Adrenal gland (tissue), 9 donors: ENCODE measurements at regions not wholly inside any gene's neighbourhood (a gene's known extent, or its start where the extent isn't known, plus 50 kb on each side); places are given as distances from the start of the nearest gene placed in this dataset.
"Not testable (repeated sequence)": the region's sequence is repeated elsewhere in the genome, so short reads cannot be mapped to it uniquely, and the experiment has no call there.

Experiments
- DNase-seq, 7 donors: peaks; one replicate each; pipeline ENCODE4 v3.0.0-alpha.2; 2019 to 2020
- H3K27ac ChIP-seq, 5 donors: fragments of 200-600 bp; sonication (generic) in 4 of 5; 1 replicate in 3 of 5; 2 replicates in 2 of 5; pipeline versions ENCODE4 v1.5.1 to v1.8.0; 2016 to 2020; ENCODE audit warnings: mild to moderate bottlenecking in 1 of 5
- H3K27me3 ChIP-seq: fragments of 200-600 bp; 2 replicates; pipeline ENCODE4 v1.8.0; 2021
- H3K36me3 ChIP-seq, 2 donors: fragments of 200-600 bp; replicated peaks in 1 of 2; 1 replicate in 1 of 2; 2 replicates in 1 of 2; pipeline versions ENCODE4 v1.5.1 to v1.8.0; 2018 to 2022
- H3K4me1 ChIP-seq, 2 donors: fragments of 200-600 bp; replicated peaks in 1 of 2; 1 replicate in 1 of 2; 2 replicates in 1 of 2; pipeline versions ENCODE4 v1.5.1 to v1.8.0; 2018 to 2021
- H3K4me3 ChIP-seq, 4 donors: fragments of 200-600 bp; sonication (generic) in 3 of 4; one replicate each; pipeline ENCODE4 v1.5.1; 2016 to 2018
- H3K9me3 ChIP-seq, 3 donors: fragments of 200-600 bp; sonication (generic) in 1 of 3; replicated peaks in 1 of 3; 1 replicate in 2 of 3; 2 replicates in 1 of 3; pipeline versions ENCODE4 v1.5.1 to v1.8.0; 2016 to 2021
- POLR2A ChIP-seq, 2 donors: fragments of 450-650 bp; IDR thresholded peaks; one replicate each; pipeline ENCODE4 v1.6.1; 2017; ENCODE audit warnings: antibody characterized with exemption in 2 of 2, mild to moderate bottlenecking in 2 of 2, moderate library complexity in 1 of 2
- WGBS, 4 donors: extraction: QIAGEN DNeasy Blood & Tissue Kit in 2 of 4; methylation state at CpG; one replicate each; pipeline versions ENCODE4 v1.1.5 to v1.1.7; 2013 to 2017; 5-methylcytosine and 5-hydroxymethylcytosine counted together
- intact Hi-C, 2 donors: fragments of 100-400 bp; cut with DNase I; formaldehyde crosslinking; loops; one replicate each; pipeline versions ENCODE4 v1.14.1 to v1.15.0; 2022 to 2023
- TF ChIP-seq, protein P1 (sequence below), 6 experiments: fragments of 450-650 bp in 4 of 6; fragments of 200-600 bp in 2 of 6; sonication (generic) in 1 of 6; IDR thresholded peaks; 1 replicate in 5 of 6; 2 replicates in 1 of 6; pipeline versions ENCODE4 v1.5.1 to v1.8.0; 2016 to 2021; ENCODE audit warnings: antibody characterized with exemption in 6 of 6, mild to moderate bottlenecking in 2 of 6, moderate library complexity in 1 of 6
- donor health status: healthy with polysubstance abuse.
- donor health status: Bipolar disorder and iron deficiency.
- donor health status: DM: yes; HTN: yes; CAD: no.
- donor health status: DM: no; HTN: no; CAD: no.
- donor health status: DM: no; HTN: no; CAD: no.

DNA sequence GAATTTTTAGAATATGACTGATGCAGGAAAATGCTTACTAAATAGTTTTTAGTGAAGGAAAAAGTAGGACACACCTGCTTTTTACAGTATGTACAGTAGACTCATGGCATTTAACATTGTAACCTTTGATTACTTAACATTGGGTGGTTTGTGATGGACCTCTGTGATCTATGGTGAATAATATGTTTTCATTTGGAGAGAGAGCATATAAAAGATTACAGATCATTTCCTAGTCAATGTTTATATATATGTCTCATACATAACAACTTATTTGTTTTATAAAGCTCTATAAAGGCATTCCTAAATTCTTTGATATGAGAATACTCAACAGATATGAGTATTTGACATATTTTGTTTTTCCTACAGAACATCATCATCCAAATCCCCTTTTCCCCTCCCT, 129.3 kb upstream of the PDE7B start:
- no peaks in the 10 kb centered on the region for H3K9me3 ChIP-seq
- H3K36me3 ChIP-seq: no peaks in the 10 kb centered on the region
- H3K4me1 ChIP-seq: no peaks in the 10 kb centered on the region
- H3K27me3 ChIP-seq: no peaks in the 10 kb centered on the region
- H3K27ac ChIP-seq: no peak overlapping the region
- TF ChIP-seq, protein P1, sequence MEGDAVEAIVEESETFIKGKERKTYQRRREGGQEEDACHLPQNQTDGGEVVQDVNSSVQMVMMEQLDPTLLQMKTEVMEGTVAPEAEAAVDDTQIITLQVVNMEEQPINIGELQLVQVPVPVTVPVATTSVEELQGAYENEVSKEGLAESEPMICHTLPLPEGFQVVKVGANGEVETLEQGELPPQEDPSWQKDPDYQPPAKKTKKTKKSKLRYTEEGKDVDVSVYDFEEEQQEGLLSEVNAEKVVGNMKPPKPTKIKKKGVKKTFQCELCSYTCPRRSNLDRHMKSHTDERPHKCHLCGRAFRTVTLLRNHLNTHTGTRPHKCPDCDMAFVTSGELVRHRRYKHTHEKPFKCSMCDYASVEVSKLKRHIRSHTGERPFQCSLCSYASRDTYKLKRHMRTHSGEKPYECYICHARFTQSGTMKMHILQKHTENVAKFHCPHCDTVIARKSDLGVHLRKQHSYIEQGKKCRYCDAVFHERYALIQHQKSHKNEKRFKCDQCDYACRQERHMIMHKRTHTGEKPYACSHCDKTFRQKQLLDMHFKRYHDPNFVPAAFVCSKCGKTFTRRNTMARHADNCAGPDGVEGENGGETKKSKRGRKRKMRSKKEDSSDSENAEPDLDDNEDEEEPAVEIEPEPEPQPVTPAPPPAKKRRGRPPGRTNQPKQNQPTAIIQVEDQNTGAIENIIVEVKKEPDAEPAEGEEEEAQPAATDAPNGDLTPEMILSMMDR (IDR thresholded peaks at IDR 0.05): no peak
- no peak for TF ChIP-seq POLR2A (IDR thresholded peaks at IDR 0.05)
- intact Hi-C loops: no loop called here
- no peak for DNase-seq
- H3K4me3 ChIP-seq: no peak overlapping the region

GRCh38 chr6:135722679-135723078, 128.8 kb upstream of the PDE7B start:
- 57 to 73% (median 66%) methylated on average over 5 of the region's 5 CpGs for WGBS, 4 donors
- intact Hi-C loops: no loop called here
- TF ChIP-seq, protein P1 (IDR thresholded peaks at IDR 0.05): no peak
- TF ChIP-seq POLR2A (IDR thresholded peaks at IDR 0.05): no peak

DNA sequence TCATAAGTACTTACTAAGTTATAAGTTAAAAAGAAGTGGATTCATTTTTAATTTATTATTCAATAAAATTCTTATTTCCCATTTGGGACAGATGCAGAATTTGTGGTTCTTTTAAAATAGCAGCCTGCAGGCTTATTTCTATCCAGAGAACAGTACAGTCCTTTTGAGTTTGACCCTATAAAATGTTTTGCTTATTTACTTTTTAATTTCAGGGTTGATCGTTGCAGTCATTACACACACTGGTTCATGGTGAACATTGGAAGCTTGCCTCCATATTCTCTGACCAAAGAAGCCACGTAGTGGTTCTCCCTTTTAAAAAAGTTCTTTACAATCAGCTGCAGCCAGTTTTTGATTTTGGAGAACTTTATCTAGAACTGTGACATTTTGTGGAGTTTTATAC, 122.9 kb upstream of the PDE7B start:
- intact Hi-C loops: no loop called here
- Histone ChIP-seq H3K36me3 (no peaks in the 10 kb centered on the region), H3K27ac (no peak overlapping the region), H3K27me3 (no peaks in the 10 kb centered on the region), H3K4me3 (no peak overlapping the region), H3K9me3 (no peaks in the 10 kb centered on the region), H3K4me1 (no peaks in the 10 kb centered on the region)
- no peak for DNase-seq
- TF ChIP-seq, protein P1 (IDR thresholded peaks at IDR 0.05): no peak
- TF ChIP-seq POLR2A (IDR thresholded peaks at IDR 0.05): no peak
- 78 to 90% (median 83%) methylated on average over 2 of the region's 2 CpGs for WGBS, 4 donors

More at GRCh38 chr6:135722679-135723078, 128.8 kb upstream of the PDE7B start:
- H3K27me3 ChIP-seq: no peaks in the 10 kb centered on the region
- no peaks in the 10 kb centered on the region for H3K4me1 ChIP-seq
- no peaks in the 10 kb centered on the region for H3K9me3 ChIP-seq
- H3K36me3 ChIP-seq: no peaks in the 10 kb centered on the region
- peak in 2 of 7 donors; percentile 35 to 43 for DNase-seq
- H3K4me3 ChIP-seq: no peak overlapping the region
- no peak overlapping the region for H3K27ac ChIP-seq

- Histone ChIP-seq H3K4me3 (no peak overlapping the region), H3K4me1 (no peaks in the 10 kb centered on the region), H3K27ac (no peak overlapping the region), H3K36me3 (no peaks in the 10 kb centered on the region), H3K27me3 (no peaks in the 10 kb centered on the region), H3K9me3 (no peaks in the 10 kb centered on the region)
- intact Hi-C loops: no loop called here
- TF ChIP-seq, protein P1 (IDR thresholded peaks at IDR 0.05): no peak
- TF ChIP-seq POLR2A (IDR thresholded peaks at IDR 0.05): no peak
- DNase-seq: no peak
- WGBS, 4 donors: 93 to 97% (median 94%) methylated on average over 3 of the region's 3 CpGs
Observed at GRCh38 chr6:135731116-135731515, 120.4 kb upstream of the PDE7B start.

DNA sequence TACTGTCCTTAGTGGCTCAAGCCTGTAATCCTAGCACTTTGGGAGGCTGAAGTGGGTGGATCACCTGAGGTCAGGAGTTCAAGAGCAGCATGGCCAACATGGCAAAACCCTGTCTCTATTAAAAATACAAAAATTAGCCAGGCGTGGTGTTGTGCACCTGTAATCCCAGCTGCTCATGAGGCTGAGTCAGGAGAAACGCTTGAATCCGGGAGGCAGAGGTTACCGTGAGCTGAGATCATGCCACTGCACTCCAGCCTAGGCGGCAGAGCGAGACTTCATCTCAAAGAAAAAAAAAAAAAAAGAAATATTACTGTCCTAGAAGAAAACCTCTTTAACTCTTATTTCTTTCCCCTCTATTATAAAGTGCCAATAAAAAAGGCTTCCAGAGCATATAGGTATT, 115.2 kb upstream of the PDE7B start:
- H3K27ac ChIP-seq, H3K4me1 ChIP-seq, H3K27me3 ChIP-seq, H3K36me3 ChIP-seq, intact Hi-C loops, DNase-seq, H3K4me3 ChIP-seq, H3K9me3 ChIP-seq: not testable (repeated sequence)
- 93 to 97% (median 96%) methylated on average over 6 of the region's 6 CpGs for WGBS, 4 donors
